ENCODE measurements at regions not wholly inside any gene's neighbourhood (a gene's known extent, or its start where the extent isn't known, plus 50 kb on each side); places are given as distances from the start of the nearest gene placed in this dataset.
"Not testable (repeated sequence)": the region's sequence is repeated elsewhere in the genome, so short reads cannot be mapped to it uniquely, and the experiment has no call there.

GRCh38 chr18:30446605-30447004 is 595.9 kb downstream of the DSC3 start:
- DNase-seq (ENCODE audit: low read depth): no peak

- no peak for DNase-seq (ENCODE audit: low read depth)
These were observed 598.0 kb downstream of the DSC3 start for GRCh38 chr18:30444544-30444943.

GRCh38 chr18:30440351-30440750 is 602.2 kb downstream of the DSC3 start:
- no peak for DNase-seq (ENCODE audit: low read depth)

GRCh38 chr18:30439174-30439573 is 603.4 kb downstream of the DSC3 start:
- DNase-seq (ENCODE audit: low read depth): no peak

- DNase-seq (ENCODE audit: low read depth): no peak
These were observed 610.2 kb downstream of the DSC3 start for GRCh38 chr18:30432349-30432748.

- DNase-seq (ENCODE audit: low read depth): not testable (repeated sequence)
These were observed 623.1 kb downstream of the DSC3 start for GRCh38 chr18:30419399-30419798.

GRCh38 chr18:30415903-30416302 is 626.6 kb downstream of the DSC3 start:
- DNase-seq (ENCODE audit: low read depth): no peak

GRCh38 chr18:30409120-30409519 is 633.4 kb downstream of the DSC3 start:
- no peak for DNase-seq (ENCODE audit: low read depth)

- peak; percentile 32 for DNase-seq (ENCODE audit: low read depth)
These were observed 635.8 kb downstream of the DSC3 start for GRCh38 chr18:30406728-30407127.

GRCh38 chr18:30405038-30405437 is 637.5 kb downstream of the DSC3 start:
- no peak for DNase-seq (ENCODE audit: low read depth)

- DNase-seq (ENCODE audit: low read depth): no peak
These were observed 638.1 kb downstream of the DSC3 start for GRCh38 chr18:30404422-30404821.

- DNase-seq (ENCODE audit: low read depth): no peak
These were observed 639.3 kb downstream of the DSC3 start for GRCh38 chr18:30403278-30403677.

GRCh38 chr18:30387401-30387800 is 655.1 kb downstream of the DSC3 start:
- no peak for DNase-seq (ENCODE audit: low read depth)

- DNase-seq (ENCODE audit: low read depth): no peak
These were observed 655.9 kb downstream of the DSC3 start for GRCh38 chr18:30386624-30387023.

- no peak for DNase-seq (ENCODE audit: low read depth)
These were observed 656.9 kb downstream of the DSC3 start for GRCh38 chr18:30385684-30386083.

GRCh38 chr18:30381826-30382225 is 660.7 kb downstream of the DSC3 start:
- no peak for DNase-seq (ENCODE audit: low read depth)

- DNase-seq (ENCODE audit: low read depth): no peak
These were observed 664.4 kb downstream of the DSC3 start for GRCh38 chr18:30378097-30378496.

GRCh38 chr18:30376515-30376914 is 666.0 kb downstream of the DSC3 start:
- DNase-seq (ENCODE audit: low read depth): no peak

GRCh38 chr18:30361864-30362540 is 680.5 kb downstream of the DSC3 start:
- no peak for DNase-seq (ENCODE audit: low read depth)

- no peak for DNase-seq (ENCODE audit: low read depth)
These were observed 683.0 kb downstream of the DSC3 start for GRCh38 chr18:30359521-30359920.

GRCh38 chr18:30358555-30358954 is 684.0 kb downstream of the DSC3 start:
- peak; percentile 33 for DNase-seq (ENCODE audit: low read depth)

- no peak for DNase-seq (ENCODE audit: low read depth)
These were observed 689.9 kb downstream of the DSC3 start for GRCh38 chr18:30352551-30353168.

- no peak for DNase-seq (ENCODE audit: low read depth)
These were observed 692.3 kb downstream of the DSC3 start for GRCh38 chr18:30350263-30350662.

GRCh38 chr18:30343090-30343489 is 699.5 kb downstream of the DSC3 start:
- no peak for DNase-seq (ENCODE audit: low read depth)
